ENCODE measurements at regions not wholly inside any gene's neighbourhood (a gene's known extent, or its start where the extent isn't known, plus 50 kb on each side); places are given as distances from the start of the nearest gene placed in this dataset.

GRCh38 chr4:103370336-103370735 is 172.2 kb upstream of the CENPE start:
- DNase-seq (ENCODE audit: low read depth): no peak
- TF ChIP-seq CTCF (IDR thresholded peaks at IDR 0.05; ENCODE audit: low read depth, low read length) (no peak), POLR2A (IDR thresholded peaks at IDR 0.05; ENCODE audit: extremely low read depth, insufficient read length) (no peak), MAX (IDR thresholded peaks at IDR 0.05; ENCODE audit: low read depth, low read length) (no peak), MYC (IDR thresholded peaks at IDR 0.05; ENCODE audit: low read depth, low read length) (no peak)
- no peak overlapping the region for H3K4me3 ChIP-seq (ENCODE audit: low read depth, low read length)

- no peak for DNase-seq (ENCODE audit: low read depth)
- no peak overlapping the region for H3K4me3 ChIP-seq (ENCODE audit: low read depth, low read length)
- TF ChIP-seq MAX (IDR thresholded peaks at IDR 0.05; ENCODE audit: low read depth, low read length): no peak
- TF ChIP-seq CTCF (IDR thresholded peaks at IDR 0.05; ENCODE audit: low read depth, low read length): no peak
- TF ChIP-seq POLR2A (IDR thresholded peaks at IDR 0.05; ENCODE audit: extremely low read depth, insufficient read length): no peak
- no peak for TF ChIP-seq MYC (IDR thresholded peaks at IDR 0.05; ENCODE audit: low read depth, low read length)
Observed at GRCh38 chr4:103365285-103365684, 167.1 kb upstream of the CENPE start.

DNA sequence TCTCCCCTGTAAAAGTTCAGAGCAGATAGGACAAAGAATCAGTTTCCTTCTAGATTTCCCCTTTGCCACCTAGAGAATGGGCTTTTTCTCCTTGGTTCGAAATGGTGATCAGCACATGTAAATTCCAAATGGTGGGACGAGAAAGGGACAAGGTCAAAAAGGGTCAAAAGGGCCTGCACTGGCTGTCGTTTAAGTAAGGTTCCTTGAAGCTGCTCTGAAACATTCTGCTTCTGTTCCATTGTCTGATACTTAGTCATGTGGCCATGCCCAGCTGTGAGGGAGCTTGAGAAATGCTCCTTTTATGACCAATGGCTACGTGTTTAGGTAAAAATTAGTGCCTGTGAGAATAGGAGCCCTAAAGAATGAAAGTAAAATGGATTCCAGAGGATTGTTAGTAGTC is 165.9 kb upstream of the CENPE start:
- TF ChIP-seq MAX (IDR thresholded peaks at IDR 0.05; ENCODE audit: low read depth, low read length) (no peak), POLR2A (IDR thresholded peaks at IDR 0.05; ENCODE audit: extremely low read depth, insufficient read length) (no peak), MYC (IDR thresholded peaks at IDR 0.05; ENCODE audit: low read depth, low read length) (no peak), CTCF (IDR thresholded peaks at IDR 0.05; ENCODE audit: low read depth, low read length) (no peak)
- H3K4me3 ChIP-seq (ENCODE audit: low read depth, low read length): no peak overlapping the region
- DNase-seq (ENCODE audit: low read depth): no peak

DNA sequence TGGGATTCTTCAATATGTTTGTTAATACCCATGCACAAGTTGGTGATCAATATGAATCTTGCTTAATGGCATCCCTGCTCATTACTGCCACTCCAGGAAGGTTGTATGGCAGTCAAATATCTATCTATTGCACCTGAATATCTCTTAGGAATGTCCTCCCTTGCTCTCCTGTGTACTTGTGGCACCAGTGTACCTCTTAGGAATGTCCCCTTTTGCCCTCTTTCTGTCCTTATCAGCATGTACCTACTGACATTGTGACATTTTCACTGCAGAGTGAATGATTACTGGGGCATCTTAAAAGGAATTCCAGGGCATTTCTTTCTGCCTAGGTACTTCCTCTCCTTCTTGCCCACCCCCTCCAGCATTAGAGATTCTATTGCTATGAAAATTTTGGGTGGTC is 163.8 kb upstream of the CENPE start:
- no peak for DNase-seq (ENCODE audit: low read depth)
- no peak overlapping the region for H3K4me3 ChIP-seq (ENCODE audit: low read depth, low read length)
- TF ChIP-seq MAX (IDR thresholded peaks at IDR 0.05; ENCODE audit: low read depth, low read length): no peak
- no peak for TF ChIP-seq MYC (IDR thresholded peaks at IDR 0.05; ENCODE audit: low read depth, low read length)
- no peak for TF ChIP-seq CTCF (IDR thresholded peaks at IDR 0.05; ENCODE audit: low read depth, low read length)
- TF ChIP-seq POLR2A (IDR thresholded peaks at IDR 0.05; ENCODE audit: extremely low read depth, insufficient read length): no peak

- no peak overlapping the region for H3K4me3 ChIP-seq (ENCODE audit: low read depth, low read length)
- TF ChIP-seq MYC (IDR thresholded peaks at IDR 0.05; ENCODE audit: low read depth, low read length): no peak
- TF ChIP-seq POLR2A (IDR thresholded peaks at IDR 0.05; ENCODE audit: extremely low read depth, insufficient read length): no peak
- TF ChIP-seq CTCF (IDR thresholded peaks at IDR 0.05; ENCODE audit: low read depth, low read length): no peak
- TF ChIP-seq MAX (IDR thresholded peaks at IDR 0.05; ENCODE audit: low read depth, low read length): no peak
- no peak for DNase-seq (ENCODE audit: low read depth)
Observed at GRCh38 chr4:103359900-103360299, 161.8 kb upstream of the CENPE start.

DNA sequence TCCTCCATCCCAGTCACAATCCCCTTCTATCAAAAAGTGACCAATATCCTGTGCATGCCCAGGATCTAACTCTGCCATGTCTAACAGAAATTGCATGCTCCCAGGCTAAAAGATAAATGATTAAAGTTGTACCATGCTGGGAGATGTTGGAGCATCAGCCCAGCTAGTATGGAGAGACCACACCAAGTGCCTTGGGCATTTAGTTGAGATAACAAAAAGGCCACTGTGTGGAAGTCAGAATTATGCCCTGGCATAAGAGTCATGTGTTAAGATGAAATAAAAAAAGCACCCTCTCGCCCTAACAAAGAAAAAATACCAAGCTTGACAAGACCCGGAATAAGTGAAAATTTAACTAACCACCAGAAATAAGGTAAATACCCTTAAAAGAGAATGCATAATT is 155.9 kb upstream of the CENPE start:
- H3K4me3 ChIP-seq (ENCODE audit: low read depth, low read length): no peak overlapping the region
- TF ChIP-seq MAX (IDR thresholded peaks at IDR 0.05; ENCODE audit: low read depth, low read length) (no peak), MYC (IDR thresholded peaks at IDR 0.05; ENCODE audit: low read depth, low read length) (no peak), CTCF (IDR thresholded peaks at IDR 0.05; ENCODE audit: low read depth, low read length) (no peak), POLR2A (IDR thresholded peaks at IDR 0.05; ENCODE audit: extremely low read depth, insufficient read length) (no peak)
- DNase-seq (ENCODE audit: low read depth): no peak

All from NB4 (cell line).